Gastroesophageal sphincter (tissue), 4 donors: ENCODE measurements at regions not wholly inside any gene's neighbourhood (a gene's known extent, or its start where the extent isn't known, plus 50 kb on each side); places are given as distances from the start of the nearest gene placed in this dataset.

Experiments used
- ATAC-seq: fragments of 150-250 bp; one replicate; pipeline ENCODE4 v1.9.1; 2016; ENCODE audit warnings: mild to moderate bottlenecking, moderate library complexity
- H3K27ac ChIP-seq, 4 donors: fragments of 200-600 bp; sonication (generic) in 3 of 4; 1 replicate in 3 of 4; 2 replicates in 1 of 4; pipeline ENCODE4 v1.5.1; 2016 to 2019
- H3K27me3 ChIP-seq: fragments of 200-600 bp; sonication (generic); one replicate; pipeline ENCODE4 v1.5.1; 2019
- H3K36me3 ChIP-seq, 2 donors: fragments of 200-600 bp; sonication (generic); one replicate each; pipeline ENCODE4 v1.5.1; 2019; ENCODE audit warnings: control low read depth in 1 of 2
- H3K4me1 ChIP-seq, 3 donors: fragments of 200-600 bp; sonication (generic); 1 replicate in 2 of 3; 2 replicates in 1 of 3; pipeline ENCODE4 v1.5.1; 2016 to 2019; ENCODE audit warnings: control low read depth in 2 of 3
- H3K4me3 ChIP-seq, 2 donors: fragments of 200-600 bp; sonication (generic); one replicate each; pipeline ENCODE4 v1.5.1; 2019; ENCODE audit warnings: mild to moderate bottlenecking in 1 of 2, moderate library complexity in 1 of 2
- H3K9me3 ChIP-seq, 3 donors: fragments of 200-600 bp; sonication (generic); one replicate each; pipeline ENCODE4 v1.5.1; 2017 to 2019; ENCODE audit warnings: control low read depth in 2 of 3
- CTCF ChIP-seq, 4 experiments: fragments of 200-600 bp in 2 of 4; fragments of 450-650 bp in 2 of 4; sonication (generic) in 1 of 4; IDR thresholded peaks; one replicate each; pipeline ENCODE4 v1.5.1; 2017 to 2019; ENCODE audit warnings: antibody characterized with exemption in 4 of 4, mild to moderate bottlenecking in 2 of 4, moderate library complexity in 2 of 4
- EP300 ChIP-seq: sonication (generic); formaldehyde crosslinking; IDR thresholded peaks from one replicate; pipeline ENCODE4 v1.6.1; 2017; ENCODE audit warnings: antibody characterized with exemption, mild to moderate bottlenecking
- POLR2A ChIP-seq, 2 donors: fragments of 450-650 bp; IDR thresholded peaks; one replicate each; pipeline ENCODE4 v1.6.1; 2017; ENCODE audit warnings: antibody characterized with exemption in 2 of 2, mild to moderate bottlenecking in 2 of 2, moderate library complexity in 1 of 2
- POLR2AphosphoS5 ChIP-seq: sonication (generic); formaldehyde crosslinking; IDR thresholded peaks from one replicate; pipeline ENCODE4 v1.6.1; 2017; ENCODE audit warnings: antibody characterized with exemption
- WGBS, 2 donors: methylation state at CpG; one replicate each; pipeline ENCODE4 v1.1.5; 2018; ENCODE audit warnings: low coverage in 1 of 2; 5-methylcytosine and 5-hydroxymethylcytosine counted together

GRCh38 chr7:96534221-96534620 lies 175.4 kb downstream of the SEM1 start:
- no peaks in the 10 kb centered on the region for H3K36me3 ChIP-seq
- peaks cover 0 to 6% (median 0%) of the 10 kb centered on the region in 3 donors for H3K9me3 ChIP-seq
- H3K4me3 ChIP-seq: no peak overlapping the region
- no peak for ATAC-seq
- H3K4me1 ChIP-seq: no peaks in the 10 kb centered on the region
- WGBS, 2 donors: 51 to 56% methylated on average over 3 of the region's 3 CpGs
- H3K27ac ChIP-seq: no peak overlapping the region
- no peak for TF ChIP-seq CTCF (IDR thresholded peaks at IDR 0.05)
- no peak for TF ChIP-seq POLR2A (IDR thresholded peaks at IDR 0.05)
- TF ChIP-seq EP300: no peak
- TF ChIP-seq POLR2AphosphoS5: no peak
- H3K27me3 ChIP-seq: no peaks in the 10 kb centered on the region

GRCh38 chr7:96532428-96532935 lies 177.2 kb downstream of the SEM1 start:
- TF ChIP-seq POLR2AphosphoS5 (no peak), CTCF (IDR thresholded peaks at IDR 0.05) (no peak), EP300 (no peak), POLR2A (IDR thresholded peaks at IDR 0.05) (no peak)
- Histone ChIP-seq H3K4me1 (no peaks in the 10 kb centered on the region), H3K36me3 (no peaks in the 10 kb centered on the region), H3K27ac (no peak overlapping the region), H3K27me3 (no peaks in the 10 kb centered on the region), H3K9me3 (no peaks in the 10 kb centered on the region), H3K4me3 (no peak overlapping the region)
- ATAC-seq: no peak
- WGBS, 2 donors: 53 to 69% methylated on average over 2 of the region's 2 CpGs

- Histone ChIP-seq H3K27ac (no peak overlapping the region), H3K27me3 (no peaks in the 10 kb centered on the region), H3K4me1 (no peaks in the 10 kb centered on the region), H3K9me3 (no peaks in the 10 kb centered on the region), H3K36me3 (no peaks in the 10 kb centered on the region), H3K4me3 (no peak overlapping the region)
- WGBS, 2 donors: 69 to 83% methylated on average over 1 of the region's 1 CpG
- no peak for ATAC-seq
- no peak for TF ChIP-seq POLR2A (IDR thresholded peaks at IDR 0.05)
- TF ChIP-seq CTCF (IDR thresholded peaks at IDR 0.05): no peak
- TF ChIP-seq EP300: no peak
Measured at GRCh38 chr7:96531331-96531730, 178.3 kb downstream of the SEM1 start.

- Histone ChIP-seq H3K4me3 (no peak overlapping the region), H3K36me3 (no peaks in the 10 kb centered on the region), H3K9me3 (no peaks in the 10 kb centered on the region), H3K4me1 (no peaks in the 10 kb centered on the region), H3K27me3 (no peaks in the 10 kb centered on the region), H3K27ac (no peak overlapping the region)
- TF ChIP-seq EP300 (no peak), CTCF (IDR thresholded peaks at IDR 0.05) (no peak), POLR2AphosphoS5 (no peak), POLR2A (IDR thresholded peaks at IDR 0.05) (no peak)
- ATAC-seq: no peak
- 69 to 82% methylated on average over 1 of the region's 1 CpG for WGBS, 2 donors
Measured at GRCh38 chr7:96530786-96531185, 178.9 kb downstream of the SEM1 start.

- ATAC-seq: no peak
- WGBS, 2 donors: 61 to 72% methylated on average over 6 to 9 of the region's 9 CpGs
- Histone ChIP-seq H3K4me3 (no peak overlapping the region), H3K27me3 (no peaks in the 10 kb centered on the region), H3K36me3 (no peaks in the 10 kb centered on the region), H3K4me1 (no peaks in the 10 kb centered on the region), H3K9me3 (no peaks in the 10 kb centered on the region), H3K27ac (no peak overlapping the region)
- no peak for TF ChIP-seq EP300
- TF ChIP-seq CTCF (IDR thresholded peaks at IDR 0.05): no peak
- no peak for TF ChIP-seq POLR2AphosphoS5
- no peak for TF ChIP-seq POLR2A (IDR thresholded peaks at IDR 0.05)
Measured at GRCh38 chr7:96527133-96527827, 182.4 kb downstream of the SEM1 start.
